A673 (cell line): ENCODE measurements at regions not wholly inside any gene's neighbourhood (a gene's known extent, or its start where the extent isn't known, plus 50 kb on each side); places are given as distances from the start of the nearest gene placed in this dataset.
"Not testable (repeated sequence)": the region's sequence is repeated elsewhere in the genome, so short reads cannot be mapped to it uniquely, and the experiment has no call there.

Source experiments
- BruUV-seq: library from RNA; stranded (reverse); fragments of 400-500 nt; replicated peaks from 2 replicates; lab custom pipeline; 2021; lab: Mats Ljungman, UMichigan
- CTCF ChIA-PET: fragments of 300-600 bp; sonication (Branson Sonifier 250); formaldehyde crosslinking; loops from one replicate; lab custom pipeline; 2022; ENCODE audit warnings: antibody characterized with exemption; lab: Charles Lee
- POLR2A ChIA-PET: fragments of 300-600 bp; sonication (Branson Sonifier 250); formaldehyde crosslinking; loops from one replicate; lab custom pipeline; 2022; ENCODE audit warnings: antibody characterized with exemption; ENCODE audit not compliant: low non-redundant PET; lab: Charles Lee
- DNase-seq: peaks from one replicate; pipeline ENCODE4 v3.0.0-alpha.2; 2015; ENCODE audit warnings: low spot score
- H3K27ac ChIP-seq: fragments of 200-600 bp; sonication (generic); 2 replicates; pipeline ENCODE4 v1.5.1; 2016; ENCODE audit warnings: mixed run types, low read depth, mild to moderate bottlenecking, mixed read lengths, antibody characterized with exemption, low read length; ENCODE audit not compliant: poor library complexity, severe bottlenecking
- H3K27me3 ChIP-seq: fragments of 200-600 bp; sonication (generic); replicated peaks from 2 replicates; pipeline ENCODE4 v1.6.1; 2017; ENCODE audit warnings: mixed run types, low read depth, mild to moderate bottlenecking, mixed read lengths, antibody characterized with exemption, low read length; ENCODE audit not compliant: insufficient read depth, poor library complexity
- H3K36me3 ChIP-seq: fragments of 200-600 bp; sonication (generic); 2 replicates; pipeline ENCODE4 v1.6.1; 2016; ENCODE audit warnings: mixed run types, mild to moderate bottlenecking, mixed read lengths, antibody characterized with exemption, low read length; ENCODE audit not compliant: insufficient read depth, poor library complexity, severe bottlenecking
- H3K4me1 ChIP-seq: fragments of 200-600 bp; sonication (generic); 2 replicates; pipeline ENCODE4 v1.6.1; 2017; ENCODE audit warnings: mixed run types, mild to moderate bottlenecking, mixed read lengths, antibody characterized with exemption, low read length; ENCODE audit not compliant: insufficient read depth, poor library complexity, severe bottlenecking
- H3K4me3 ChIP-seq: fragments of 200-600 bp; sonication (generic); 2 replicates; pipeline ENCODE4 v1.5.1; 2016; ENCODE audit warnings: low read depth, mixed run types, mild to moderate bottlenecking, mixed read lengths, low read length; ENCODE audit not compliant: poor library complexity, severe bottlenecking
- H3K9me3 ChIP-seq: fragments of 200-600 bp; sonication (generic); 2 replicates; pipeline ENCODE4 v1.6.1; 2016; ENCODE audit warnings: mixed run types, low read depth, mild to moderate bottlenecking, mixed read lengths, antibody characterized with exemption, low read length; ENCODE audit not compliant: poor library complexity, severe bottlenecking
- CTCF ChIP-seq: fragments of 300-800, 200-600 bp; sonication (generic); conservative IDR thresholded peaks from 2 replicates; pipeline ENCODE4 v1.5.1; 2017; ENCODE audit warnings: low read depth, mild to moderate bottlenecking, antibody characterized with exemption, low read length, moderate library complexity, mixed read lengths
- EZH2 ChIP-seq: fragments of 200-600 bp; sonication (generic); IDR thresholded peaks from 2 replicates; pipeline ENCODE4 v1.6.1; 2017; ENCODE audit warnings: borderline replicate concordance, low read depth, mild to moderate bottlenecking, mixed read lengths, antibody characterized with exemption, low read length; ENCODE audit not compliant: poor library complexity, severe bottlenecking
- intact Hi-C: fragments of 100-400 bp; cut with micrococcal nuclease; formaldehyde crosslinking; loops from one replicate; pipeline ENCODE4 v1.10.0; 2022; ENCODE audit not compliant: unreplicated experiment

GRCh38 chr1:70828177-70828576, 219.4 kb downstream of the PTGER3 start:
- BruUV-seq: no TSS peak
- CTCF ChIA-PET: no interaction called here
- POLR2A ChIA-PET: no interaction called here
- Histone ChIP-seq H3K4me1 (no peaks in the 10 kb centered on the region), H3K4me3 (no peak overlapping the region), H3K27ac (no peak overlapping the region), H3K27me3 (no peaks in the 10 kb centered on the region), H3K9me3 (peaks cover 4% of the 10 kb centered on the region), H3K36me3 (no peaks in the 10 kb centered on the region)
- no peak for DNase-seq
- no peak for TF ChIP-seq CTCF
- TF ChIP-seq EZH2: no peak
- intact Hi-C loops: no loop called here

- H3K4me1 ChIP-seq, H3K27me3 ChIP-seq, BruUV-seq, CTCF ChIA-PET, intact Hi-C loops, H3K4me3 ChIP-seq, H3K36me3 ChIP-seq, POLR2A ChIA-PET, H3K9me3 ChIP-seq, H3K27ac ChIP-seq, DNase-seq: not testable (repeated sequence)
Observed at GRCh38 chr1:70834365-70834764, 213.3 kb downstream of the PTGER3 start.

GRCh38 chr1:70836456-70836855, 211.2 kb downstream of the PTGER3 start:
- Histone ChIP-seq H3K27me3 (no peaks in the 10 kb centered on the region), H3K36me3 (no peaks in the 10 kb centered on the region), H3K4me1 (no peaks in the 10 kb centered on the region), H3K27ac (no peak overlapping the region), H3K9me3 (peaks cover 4% of the 10 kb centered on the region), H3K4me3 (no peak overlapping the region)
- no TSS peak for BruUV-seq
- ChIA-PET CTCF (no interaction called here), POLR2A (no interaction called here)
- no peak for TF ChIP-seq EZH2
- TF ChIP-seq CTCF: no peak
- DNase-seq: no peak
- intact Hi-C loops: no loop called here

- Histone ChIP-seq H3K27me3 (no peaks in the 10 kb centered on the region), H3K27ac (no peak overlapping the region), H3K36me3 (no peaks in the 10 kb centered on the region), H3K4me1 (no peaks in the 10 kb centered on the region), H3K9me3 (no peaks in the 10 kb centered on the region), H3K4me3 (no peak overlapping the region)
- TF ChIP-seq CTCF (no peak), EZH2 (no peak)
- no TSS peak for BruUV-seq
- POLR2A ChIA-PET: no interaction called here
- CTCF ChIA-PET: no interaction called here
- intact Hi-C loops: no loop called here
- peak; percentile 55 for DNase-seq
Observed at GRCh38 chr1:70840260-70840953, 207.2 kb downstream of the PTGER3 start.
